ENCODE measurements at regions not wholly inside any gene's neighbourhood (a gene's known extent, or its start where the extent isn't known, plus 50 kb on each side); places are given as distances from the start of the nearest gene placed in this dataset.

- TF ChIP-seq EZH2 (IDR thresholded peaks at IDR 0.05; ENCODE audit: low read depth) (no peak), CTCF (conservative IDR thresholded peaks at IDR 0.05) (no peak)
Measured at GRCh38 chrX:127025013-127025412, 205.5 kb downstream of the PRR32 start.
